PC-3 (cell line): ENCODE measurements at regions not wholly inside any gene's neighbourhood (a gene's known extent, or its start where the extent isn't known, plus 50 kb on each side); places are given as distances from the start of the nearest gene placed in this dataset.

Experiments used
- ATAC-seq: fragments of 200-7000 bp; cut with Tn5 transposase; 2 replicates; pipeline ENCODE4 v1.9.1; 2020; ENCODE audit warnings: mild to moderate bottlenecking, moderate library complexity
- BruUV-seq: library from RNA; stranded (reverse); fragments of 400-500 nt; replicated peaks from 2 replicates; lab custom pipeline; 2021; lab: Mats Ljungman, UMichigan
- CTCF ChIA-PET: fragments of 300-600 bp; sonication (Branson Sonifier 250); formaldehyde crosslinking; loops from one replicate; lab custom pipeline; 2022; ENCODE audit warnings: antibody characterized with exemption; lab: Charles Lee
- POLR2A ChIA-PET: fragments of 300-600 bp; sonication (Branson Sonifier 250); formaldehyde crosslinking; loops from one replicate; lab custom pipeline; 2022; ENCODE audit warnings: antibody characterized with exemption; ENCODE audit not compliant: unreplicated experiment; lab: Charles Lee
- DNase-seq: peaks from one replicate; pipeline ENCODE4 v3.0.0-alpha.2; 2015
- H2AFZ ChIP-seq: fragments of 300-600 bp; sonication (generic); 2 replicates; pipeline ENCODE4 v1.6.0; 2016; ENCODE audit warnings: antibody characterized with exemption, low read length
- H3F3A ChIP-seq: fragments of 300-600 bp; sonication (generic); one replicate; pipeline ENCODE4 v1.6.0; 2017; ENCODE audit warnings: antibody characterized with exemption, low read length, control low read depth, mild to moderate bottlenecking; ENCODE audit not compliant: unreplicated experiment
- H3K27ac ChIP-seq: fragments of 300-600 bp; sonication (generic); 2 replicates; pipeline ENCODE4 v1.5.1; 2016; ENCODE audit warnings: mild to moderate bottlenecking, low read length
- H3K27me3 ChIP-seq: fragments of 300-600 bp; sonication (generic); 2 replicates; pipeline ENCODE4 v1.6.1; 2016; ENCODE audit warnings: low read length, mixed read lengths
- H3K36me3 ChIP-seq: fragments of 300-600 bp; sonication (generic); 2 replicates; pipeline ENCODE4 v1.6.1; 2016; ENCODE audit warnings: low read depth, mixed run types, low read length, mixed read lengths
- H3K4me1 ChIP-seq: fragments of 300-600 bp; sonication (generic); 2 replicates; pipeline ENCODE4 v1.5.1; 2016; ENCODE audit warnings: low read length; ENCODE audit not compliant: insufficient read depth
- H3K4me2 ChIP-seq: fragments of 300-600 bp; sonication (generic); 2 replicates; pipeline ENCODE4 v1.6.0; 2016; ENCODE audit warnings: low read length
- H3K4me3 ChIP-seq: fragments of 300-600 bp; sonication (generic); 2 replicates; pipeline ENCODE4 v1.5.1; 2016; ENCODE audit warnings: mild to moderate bottlenecking, low read length, mixed read lengths
- H3K79me2 ChIP-seq: fragments of 300-600 bp; sonication (generic); 2 replicates; pipeline ENCODE4 v1.6.1; 2017; ENCODE audit warnings: low read length, mixed read lengths
- H3K9ac ChIP-seq: fragments of 300-600 bp; sonication (generic); 2 replicates; pipeline ENCODE4 v1.6.0; 2016; ENCODE audit warnings: mild to moderate bottlenecking, low read length
- H3K9me2 ChIP-seq: fragments of 300-600 bp; sonication (generic); replicated peaks from 2 replicates; pipeline ENCODE4 v1.6.1; 2016; ENCODE audit warnings: mixed run types, low read length, mixed read lengths
- H3K9me3 ChIP-seq: fragments of 300-600 bp; sonication (generic); 2 replicates; pipeline ENCODE4 v1.6.1; 2016; ENCODE audit warnings: low read length, mixed read lengths
- H4K20me1 ChIP-seq: fragments of 300-600 bp; sonication (generic); 2 replicates; pipeline ENCODE4 v1.6.1; 2016; ENCODE audit warnings: low read length, mixed read lengths
- EZH2 ChIP-seq: fragments of 300-600 bp; sonication (generic); IDR thresholded peaks from one replicate; pipeline ENCODE4 v1.6.1; 2017; ENCODE audit warnings: antibody characterized with exemption, mild to moderate bottlenecking, low read length; ENCODE audit not compliant: unreplicated experiment
- EZH2phosphoT487 ChIP-seq: fragments of 300-600 bp; sonication (generic); IDR thresholded peaks from 2 replicates; pipeline ENCODE4 v1.6.1; 2018; ENCODE audit warnings: mild to moderate bottlenecking, antibody characterized with exemption, low read length, borderline replicate concordance
- intact Hi-C: fragments of 100-400 bp; cut with micrococcal nuclease; formaldehyde crosslinking; loops from 2 replicates; pipeline ENCODE4 v1.9.0; 2023
- TF ChIP-seq, protein P1 (sequence below): fragments of 300-600 bp; sonication (generic); conservative IDR thresholded peaks from 2 replicates; pipeline ENCODE4 v1.5.1; 2017; ENCODE audit warnings: antibody characterized with exemption, low read depth, mild to moderate bottlenecking, low read length

DNA sequence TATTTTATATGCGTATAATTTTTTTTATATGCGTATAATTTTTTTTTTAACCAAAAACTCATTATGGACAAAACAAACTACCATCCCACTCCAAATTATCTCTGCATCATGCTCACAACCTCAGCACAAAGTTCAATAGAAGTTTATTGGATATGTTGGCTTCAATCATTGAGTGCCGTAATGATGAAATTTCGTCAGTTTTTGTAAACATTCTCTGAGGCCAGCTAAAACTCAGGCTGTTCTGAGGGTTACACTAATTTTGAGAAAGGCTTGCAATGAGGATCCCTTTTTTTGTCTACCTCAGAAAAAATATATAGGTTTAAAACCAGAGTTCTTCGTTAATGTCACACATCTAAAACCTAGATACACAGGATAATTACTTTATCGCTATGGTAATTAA lies 1253.2 kb downstream of the EFNA5 start:
- H3K4me2 ChIP-seq = no peak overlapping the region
- no peak overlapping the region for H3K9ac ChIP-seq
- peaks cover 1% of the 10 kb centered on the region; the same call in 1 of the 2 replicates for H3K9me3 ChIP-seq
- H3F3A ChIP-seq = no peaks in the 10 kb centered on the region
- no peaks in the 10 kb centered on the region for H3K9me2 ChIP-seq
- no peak overlapping the region for H3K27ac ChIP-seq
- DNase-seq (no peak), ATAC-seq (no peak)
- H4K20me1 ChIP-seq = no peaks in the 10 kb centered on the region
- no TSS peak for BruUV-seq
- no peak overlapping the region for H2AFZ ChIP-seq
- CTCF ChIA-PET = no interaction called here
- 0 out of 2 replicates have a peak, but pooled peaks cover 3% of the 10 kb centered on the region for H3K4me1 ChIP-seq
- no peaks in the 10 kb centered on the region for H3K27me3 ChIP-seq
- intact Hi-C loops = no loop called here
- POLR2A ChIA-PET = no interaction called here
- H3K79me2 ChIP-seq = no peaks in the 10 kb centered on the region
- TF ChIP-seq, protein P1, sequence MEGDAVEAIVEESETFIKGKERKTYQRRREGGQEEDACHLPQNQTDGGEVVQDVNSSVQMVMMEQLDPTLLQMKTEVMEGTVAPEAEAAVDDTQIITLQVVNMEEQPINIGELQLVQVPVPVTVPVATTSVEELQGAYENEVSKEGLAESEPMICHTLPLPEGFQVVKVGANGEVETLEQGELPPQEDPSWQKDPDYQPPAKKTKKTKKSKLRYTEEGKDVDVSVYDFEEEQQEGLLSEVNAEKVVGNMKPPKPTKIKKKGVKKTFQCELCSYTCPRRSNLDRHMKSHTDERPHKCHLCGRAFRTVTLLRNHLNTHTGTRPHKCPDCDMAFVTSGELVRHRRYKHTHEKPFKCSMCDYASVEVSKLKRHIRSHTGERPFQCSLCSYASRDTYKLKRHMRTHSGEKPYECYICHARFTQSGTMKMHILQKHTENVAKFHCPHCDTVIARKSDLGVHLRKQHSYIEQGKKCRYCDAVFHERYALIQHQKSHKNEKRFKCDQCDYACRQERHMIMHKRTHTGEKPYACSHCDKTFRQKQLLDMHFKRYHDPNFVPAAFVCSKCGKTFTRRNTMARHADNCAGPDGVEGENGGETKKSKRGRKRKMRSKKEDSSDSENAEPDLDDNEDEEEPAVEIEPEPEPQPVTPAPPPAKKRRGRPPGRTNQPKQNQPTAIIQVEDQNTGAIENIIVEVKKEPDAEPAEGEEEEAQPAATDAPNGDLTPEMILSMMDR = no peak
- TF ChIP-seq EZH2phosphoT487 (no peak), EZH2 (no peak)
- no peak overlapping the region for H3K4me3 ChIP-seq
- H3K36me3 ChIP-seq = no peaks in the 10 kb centered on the region

DNA sequence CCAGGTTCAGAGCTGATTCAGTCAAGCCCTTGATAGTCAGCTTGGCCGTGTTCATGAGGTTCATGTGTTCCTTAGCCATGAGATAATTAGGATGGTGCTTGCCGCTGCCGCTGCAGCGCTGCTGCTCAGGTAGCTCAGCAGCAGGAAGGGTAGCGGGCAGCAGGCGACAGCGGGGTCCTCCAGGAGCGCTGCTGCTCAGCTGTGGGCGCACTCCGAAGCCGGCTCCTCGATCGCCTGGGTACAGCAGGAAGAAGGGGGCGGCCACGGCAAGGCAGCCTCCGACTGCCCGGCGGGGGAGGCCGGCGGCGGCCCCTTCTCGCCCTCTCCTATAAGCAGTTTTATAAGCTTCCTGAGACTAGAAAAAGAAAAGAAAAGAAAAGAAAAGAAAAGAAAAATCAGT lies 1253.6 kb downstream of the EFNA5 start:
- no peaks in the 10 kb centered on the region for H3K79me2 ChIP-seq
- H3K9me3 ChIP-seq = no peaks in the 10 kb centered on the region
- ATAC-seq = no peak
- H2AFZ ChIP-seq = no peak overlapping the region
- 0 out of 2 replicates have a peak, but pooled peaks cover 3% of the 10 kb centered on the region for H3K4me1 ChIP-seq
- no peaks in the 10 kb centered on the region for H3K36me3 ChIP-seq
- H3K4me3 ChIP-seq = no peak overlapping the region
- H3K9ac ChIP-seq = no peak overlapping the region
- H3K27ac ChIP-seq = no peak overlapping the region
- ChIA-PET POLR2A (no interaction called here), CTCF (no interaction called here)
- no peaks in the 10 kb centered on the region for H4K20me1 ChIP-seq
- H3K27me3 ChIP-seq = no peaks in the 10 kb centered on the region
- intact Hi-C loops = no loop called here
- no TSS peak for BruUV-seq
- no peak for DNase-seq
- no peaks in the 10 kb centered on the region for H3F3A ChIP-seq
- no peak for TF ChIP-seq EZH2
- TF ChIP-seq, protein P1 = no peak
- TF ChIP-seq EZH2phosphoT487 = no peak
- no peak overlapping the region for H3K4me2 ChIP-seq
- H3K9me2 ChIP-seq = no peaks in the 10 kb centered on the region

DNA sequence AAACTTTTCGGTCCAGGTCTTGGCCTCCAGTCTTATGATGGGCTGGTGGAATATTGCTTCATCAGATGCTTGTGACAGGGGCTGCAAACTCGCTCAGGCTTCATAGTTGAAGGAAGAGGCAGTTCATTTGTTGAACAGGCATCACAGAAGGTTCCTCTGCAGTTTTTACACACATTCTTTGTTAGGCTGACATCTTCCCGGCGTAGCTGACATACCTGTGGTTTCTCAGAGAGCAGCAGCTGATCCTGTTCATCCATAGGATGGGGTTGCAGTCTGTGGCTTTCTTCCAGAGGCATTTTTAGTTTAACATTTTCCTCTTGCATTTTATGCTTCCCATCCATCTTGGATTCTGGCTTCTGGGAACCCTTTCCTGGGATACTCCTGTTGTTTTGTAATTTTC lies 1255.2 kb downstream of the EFNA5 start:
- no peak overlapping the region for H3K4me2 ChIP-seq
- H3K4me1 ChIP-seq = 0 out of 2 replicates have a peak, but pooled peaks cover 3% of the 10 kb centered on the region
- no peaks in the 10 kb centered on the region for H3F3A ChIP-seq
- no peak overlapping the region for H3K9ac ChIP-seq
- TF ChIP-seq EZH2phosphoT487 (no peak), EZH2 (no peak)
- TF ChIP-seq, protein P1 = no peak
- H2AFZ ChIP-seq = peak overlapping the region; percentile 36; the same call in 1 of the 2 replicates
- no peaks in the 10 kb centered on the region for H3K9me3 ChIP-seq
- peak; percentile 55 for DNase-seq
- no peaks in the 10 kb centered on the region for H3K9me2 ChIP-seq
- H3K4me3 ChIP-seq = no peak overlapping the region
- H4K20me1 ChIP-seq = no peaks in the 10 kb centered on the region
- peak; percentile 58 for ATAC-seq
- no peaks in the 10 kb centered on the region for H3K36me3 ChIP-seq
- H3K27me3 ChIP-seq = no peaks in the 10 kb centered on the region
- intact Hi-C loops = no loop called here
- no peaks in the 10 kb centered on the region for H3K79me2 ChIP-seq
- BruUV-seq = no TSS peak
- POLR2A ChIA-PET = no interaction called here
- no peak overlapping the region for H3K27ac ChIP-seq
- CTCF ChIA-PET = no interaction called here
